Karpas-422 (cell line): ENCODE measurements at regions not wholly inside any gene's neighbourhood (a gene's known extent, or its start where the extent isn't known, plus 50 kb on each side); places are given as distances from the start of the nearest gene placed in this dataset.

ENCODE experiments used
- DNase-seq: peaks from one replicate; pipeline ENCODE4 v3.0.0-alpha.2; 2015
- H2AFZ ChIP-seq: fragments of 200-600 bp; sonication (generic); 2 replicates; pipeline ENCODE4 v1.6.1; 2014; ENCODE audit warnings: antibody characterized with exemption, low read length, mixed read lengths
- H3K27ac ChIP-seq: fragments of 200-600 bp; sonication (generic); 2 replicates; pipeline ENCODE4 v1.5.1; 2014; ENCODE audit warnings: mild to moderate bottlenecking, low read length, moderate library complexity
- H3K27me3 ChIP-seq: fragments of 200-600 bp; sonication (generic); 2 replicates; pipeline ENCODE4 v1.6.1; 2014; ENCODE audit warnings: low read length, mixed read lengths
- H3K36me3 ChIP-seq: fragments of 200-600 bp; sonication (generic); 2 replicates; pipeline ENCODE4 v1.6.1; 2014; ENCODE audit warnings: low read length, mixed read lengths; ENCODE audit not compliant: insufficient read depth
- H3K4me1 ChIP-seq: fragments of 200-600 bp; sonication (generic); 2 replicates; pipeline ENCODE4 v1.6.1; 2014; ENCODE audit warnings: mild to moderate bottlenecking, low read length, mixed read lengths
- H3K4me2 ChIP-seq: fragments of 200-600 bp; sonication (generic); 2 replicates; pipeline ENCODE4 v1.6.1; 2014; ENCODE audit warnings: low read length, low read depth, mild to moderate bottlenecking; ENCODE audit not compliant: poor library complexity, severe bottlenecking
- H3K4me3 ChIP-seq: fragments of 200-600 bp; sonication (generic); 2 replicates; pipeline ENCODE4 v1.5.1; 2014; ENCODE audit warnings: mild to moderate bottlenecking, antibody characterized with exemption, low read length, mixed read lengths
- H3K79me2 ChIP-seq: fragments of 200-600 bp; sonication (generic); 2 replicates; pipeline ENCODE4 v1.6.1; 2014; ENCODE audit warnings: mild to moderate bottlenecking, low read length, mixed read lengths
- H3K9ac ChIP-seq: fragments of 200-600 bp; sonication (generic); 2 replicates; pipeline ENCODE4 v1.6.0; 2014; ENCODE audit warnings: low read length
- H3K9me2 ChIP-seq: fragments of 200-600 bp; sonication (generic), shearing (Covaris generic); replicated peaks from 2 replicates; pipeline ENCODE4 v1.6.0; 2014; ENCODE audit warnings: mild to moderate bottlenecking, low read length, moderate library complexity; ENCODE audit not compliant: insufficient read depth
- H3K9me3 ChIP-seq: fragments of 300-700, 200-600 bp; sonication (generic); 2 replicates; pipeline ENCODE4 v1.6.1; 2014; ENCODE audit warnings: low read length, mixed read lengths
- H4K20me1 ChIP-seq: fragments of 200-600 bp; sonication (generic); 2 replicates; pipeline ENCODE4 v1.6.1; 2014; ENCODE audit warnings: mild to moderate bottlenecking, antibody characterized with exemption, low read length, low read depth; ENCODE audit not compliant: insufficient read depth

DNA sequence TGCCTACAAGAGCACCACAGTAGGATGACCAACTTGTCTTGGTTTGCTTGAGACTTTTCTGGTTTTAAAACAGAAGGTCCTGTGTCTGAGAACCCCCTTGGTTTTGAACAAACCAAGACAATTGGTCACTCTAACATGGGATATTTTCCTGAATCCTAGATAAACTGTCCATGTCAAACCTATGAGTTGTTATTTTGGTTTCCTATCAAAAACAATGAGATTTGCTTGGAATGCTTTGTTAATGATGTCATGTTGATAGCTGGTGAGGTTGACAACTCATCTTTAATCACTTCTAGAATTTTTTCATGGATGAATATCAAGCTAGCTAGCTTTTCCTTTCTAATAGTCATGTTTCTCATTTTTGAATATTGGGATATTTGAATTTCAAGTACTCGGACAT lies 518.3 kb upstream of the ARX start:
- Histone ChIP-seq H2AFZ (no peak overlapping the region), H3K27me3 (no peaks in the 10 kb centered on the region), H3K27ac (no peak overlapping the region), H3K79me2 (no peaks in the 10 kb centered on the region), H4K20me1 (no peaks in the 10 kb centered on the region), H3K9me3 (peaks cover 10% of the 10 kb centered on the region; the same call in 1 of the 2 replicates), H3K9ac (no peak overlapping the region), H3K4me1 (no peaks in the 10 kb centered on the region), H3K4me3 (no peak overlapping the region), H3K36me3 (no peaks in the 10 kb centered on the region), H3K4me2 (no peak overlapping the region), H3K9me2 (no peaks in the 10 kb centered on the region)
- DNase-seq = no peak

DNA sequence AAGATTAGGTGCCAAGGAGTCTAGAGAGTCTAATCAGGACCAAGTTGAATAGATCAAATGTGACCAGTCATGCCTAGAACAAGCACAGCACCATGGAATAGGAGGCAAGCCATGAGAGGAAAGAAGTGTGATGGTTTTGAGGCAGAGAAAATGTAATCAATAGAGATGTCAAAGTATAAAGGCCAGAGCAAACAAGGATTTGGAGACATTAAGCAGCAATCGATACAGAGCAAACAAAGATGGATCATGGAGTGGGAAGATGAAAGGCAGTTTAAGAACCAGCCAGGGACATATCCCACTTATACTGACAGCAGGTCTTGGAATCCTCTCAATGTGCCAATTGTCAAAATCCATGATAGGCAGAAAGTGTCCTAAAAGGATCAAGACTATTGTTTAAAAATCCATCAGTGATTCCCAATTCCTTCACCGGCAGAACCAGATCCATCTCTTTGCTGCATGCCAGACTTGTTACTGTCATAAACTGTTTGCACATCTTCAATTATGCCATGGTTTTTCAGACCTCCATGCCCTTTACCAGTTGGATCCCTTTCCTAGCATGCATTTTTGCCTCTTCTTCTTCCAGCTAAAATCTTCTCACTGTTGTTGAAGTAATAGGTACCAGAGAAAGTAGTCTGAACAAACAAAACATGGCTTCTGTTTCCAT lies 520.7 kb upstream of the ARX start:
- H3K36me3 ChIP-seq = no peaks in the 10 kb centered on the region
- no peaks in the 10 kb centered on the region for H3K9me2 ChIP-seq
- no peak overlapping the region for H3K27ac ChIP-seq
- H3K9ac ChIP-seq = no peak overlapping the region
- H3K4me1 ChIP-seq = no peaks in the 10 kb centered on the region
- no peak overlapping the region for H3K4me2 ChIP-seq
- H3K4me3 ChIP-seq = no peak overlapping the region
- no peaks in the 10 kb centered on the region for H3K27me3 ChIP-seq
- H4K20me1 ChIP-seq = no peaks in the 10 kb centered on the region
- no peaks in the 10 kb centered on the region for H3K79me2 ChIP-seq
- H3K9me3 ChIP-seq = peaks cover 15% of the 10 kb centered on the region; the same call in 1 of the 2 replicates
- no peak overlapping the region for H2AFZ ChIP-seq
- DNase-seq = no peak

DNA sequence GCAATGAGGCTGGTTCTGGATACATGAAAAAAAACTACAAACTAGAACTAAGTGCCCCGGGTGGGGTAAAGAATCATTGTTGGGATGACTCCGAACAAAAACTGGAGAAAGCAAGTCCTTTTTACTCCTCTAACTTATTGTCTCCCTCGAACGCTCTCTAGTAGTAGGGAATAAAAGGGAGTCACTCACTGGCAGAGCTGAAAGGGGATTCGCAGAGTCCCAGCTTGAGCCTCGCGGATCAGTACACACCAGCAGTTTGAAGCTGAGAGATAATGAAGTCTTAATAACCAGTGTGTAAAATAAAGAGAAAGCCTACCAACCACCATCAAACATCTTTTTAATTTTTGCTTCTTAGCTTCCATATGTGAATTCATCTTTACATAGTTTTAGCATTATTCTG lies 521.9 kb upstream of the ARX start:
- H3K9ac ChIP-seq = no peak overlapping the region
- no peaks in the 10 kb centered on the region for H3K9me2 ChIP-seq
- no peak for DNase-seq
- no peak overlapping the region for H3K27ac ChIP-seq
- H3K36me3 ChIP-seq = no peaks in the 10 kb centered on the region
- H3K9me3 ChIP-seq = peaks cover 15% of the 10 kb centered on the region; the same call in 1 of the 2 replicates
- H4K20me1 ChIP-seq = no peaks in the 10 kb centered on the region
- no peak overlapping the region for H3K4me3 ChIP-seq
- H3K79me2 ChIP-seq = no peaks in the 10 kb centered on the region
- H3K27me3 ChIP-seq = no peaks in the 10 kb centered on the region
- no peak overlapping the region for H2AFZ ChIP-seq
- no peaks in the 10 kb centered on the region for H3K4me1 ChIP-seq
- no peak overlapping the region for H3K4me2 ChIP-seq

DNA sequence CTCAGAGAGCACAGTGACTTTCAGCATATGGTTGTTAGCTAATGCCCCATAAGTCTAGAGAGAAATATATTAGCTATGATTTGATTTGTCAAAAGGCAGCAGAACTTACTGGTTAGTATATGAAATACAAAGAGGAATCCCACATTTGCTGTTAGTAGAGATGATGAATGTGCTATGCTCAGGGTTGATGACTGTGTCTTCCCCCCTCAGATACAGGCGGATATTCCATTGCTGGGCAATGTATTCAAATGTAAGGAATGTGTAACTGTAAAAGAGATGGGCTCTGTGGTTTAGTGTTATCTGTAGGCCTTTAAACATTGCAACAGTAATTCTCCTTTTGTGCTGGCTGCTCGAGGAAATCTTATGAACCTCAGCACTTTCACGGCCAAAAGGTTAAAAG lies 528.9 kb upstream of the ARX start:
- Histone ChIP-seq H3K9ac (no peak overlapping the region), H3K4me3 (no peak overlapping the region), H3K27me3 (no peaks in the 10 kb centered on the region), H4K20me1 (no peaks in the 10 kb centered on the region), H3K79me2 (no peaks in the 10 kb centered on the region), H3K4me2 (no peak overlapping the region), H3K4me1 (no peaks in the 10 kb centered on the region), H3K27ac (no peak overlapping the region), H3K36me3 (no peaks in the 10 kb centered on the region), H2AFZ (no peak overlapping the region), H3K9me2 (no peaks in the 10 kb centered on the region), H3K9me3 (peaks cover 3% of the 10 kb centered on the region; the same call in 1 of the 2 replicates)
- DNase-seq = no peak

DNA sequence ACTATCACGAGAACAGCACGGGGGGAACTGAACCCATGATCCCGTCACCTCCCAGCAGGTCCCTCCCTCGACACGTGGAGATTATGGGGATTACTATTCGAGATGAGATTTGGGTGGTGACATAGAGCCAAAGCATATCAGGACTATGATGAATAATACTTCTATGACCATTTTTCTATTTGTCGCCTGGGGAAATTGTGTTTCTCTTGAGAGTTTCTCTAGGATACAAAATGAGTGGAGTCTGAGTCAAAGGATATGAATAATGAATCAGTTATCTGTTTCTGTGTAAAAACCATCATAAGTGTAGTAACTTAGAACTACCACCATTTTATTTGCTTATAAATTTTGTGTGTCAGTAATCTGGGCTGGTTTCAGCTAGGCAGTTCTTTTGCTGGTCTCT lies 533.0 kb upstream of the ARX start:
- H3K9ac ChIP-seq = no peak overlapping the region
- H3K79me2 ChIP-seq = no peaks in the 10 kb centered on the region
- DNase-seq = no peak
- no peak overlapping the region for H3K4me3 ChIP-seq
- no peaks in the 10 kb centered on the region for H3K27me3 ChIP-seq
- no peaks in the 10 kb centered on the region for H3K36me3 ChIP-seq
- no peak overlapping the region for H2AFZ ChIP-seq
- no peak overlapping the region for H3K4me2 ChIP-seq
- no peaks in the 10 kb centered on the region for H4K20me1 ChIP-seq
- no peaks in the 10 kb centered on the region for H3K9me3 ChIP-seq
- no peak overlapping the region for H3K27ac ChIP-seq
- no peaks in the 10 kb centered on the region for H3K4me1 ChIP-seq
- H3K9me2 ChIP-seq = no peaks in the 10 kb centered on the region

DNA sequence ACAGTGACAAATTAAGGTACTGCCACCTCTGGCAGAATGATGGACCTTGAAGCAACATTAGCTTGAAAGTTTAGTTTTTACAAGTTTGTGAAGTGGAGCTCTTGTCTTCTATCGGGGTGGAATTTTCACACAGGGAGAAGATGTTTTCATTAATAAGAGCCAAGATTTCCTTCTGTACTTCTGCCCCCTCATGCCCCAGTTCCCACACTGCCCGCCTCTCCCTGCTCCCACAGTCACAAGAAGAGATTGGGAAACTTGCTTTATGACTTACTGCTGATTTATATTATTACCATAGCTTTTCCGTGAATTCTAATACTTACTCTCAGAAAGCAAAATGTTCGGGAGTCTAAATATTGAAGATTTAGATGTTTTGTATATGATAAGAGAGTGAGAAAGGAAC lies 539.8 kb upstream of the ARX start:
- H3K9me3 ChIP-seq = peaks cover 3% of the 10 kb centered on the region; the same call in 1 of the 2 replicates
- no peak overlapping the region for H2AFZ ChIP-seq
- no peaks in the 10 kb centered on the region for H3K79me2 ChIP-seq
- no peaks in the 10 kb centered on the region for H3K9me2 ChIP-seq
- no peak for DNase-seq
- H3K36me3 ChIP-seq = no peaks in the 10 kb centered on the region
- no peaks in the 10 kb centered on the region for H3K4me1 ChIP-seq
- no peaks in the 10 kb centered on the region for H3K27me3 ChIP-seq
- H3K4me3 ChIP-seq = no peak overlapping the region
- H3K9ac ChIP-seq = no peak overlapping the region
- no peaks in the 10 kb centered on the region for H4K20me1 ChIP-seq
- H3K4me2 ChIP-seq = no peak overlapping the region
- H3K27ac ChIP-seq = no peak overlapping the region

DNA sequence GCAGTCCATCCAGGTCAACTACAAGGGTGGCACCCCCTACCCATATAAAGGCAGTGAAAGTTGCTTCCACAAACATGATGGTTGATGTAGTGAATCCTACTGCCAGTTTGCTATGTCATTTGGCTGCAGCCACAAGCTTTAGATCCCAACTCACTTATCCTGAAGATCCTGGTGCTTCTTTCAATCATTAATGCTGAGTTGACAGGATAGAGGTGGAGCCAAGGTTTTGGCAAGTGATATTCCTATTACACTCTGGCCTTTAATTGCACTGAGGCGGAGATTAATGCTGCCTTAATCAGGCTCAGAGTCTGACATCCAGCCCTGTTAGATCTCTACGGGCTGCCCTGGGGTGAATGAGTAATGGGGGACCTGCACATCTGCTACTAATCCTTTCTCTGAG lies 542.4 kb upstream of the ARX start:
- Histone ChIP-seq H3K4me1 (no peaks in the 10 kb centered on the region), H3K36me3 (no peaks in the 10 kb centered on the region), H3K9ac (no peak overlapping the region), H3K9me2 (no peaks in the 10 kb centered on the region), H3K4me3 (no peak overlapping the region), H3K27me3 (no peaks in the 10 kb centered on the region), H4K20me1 (no peaks in the 10 kb centered on the region), H3K9me3 (peaks cover 3% of the 10 kb centered on the region; the same call in 1 of the 2 replicates), H3K79me2 (no peaks in the 10 kb centered on the region), H3K27ac (no peak overlapping the region), H2AFZ (no peak overlapping the region), H3K4me2 (no peak overlapping the region)
- DNase-seq = no peak

DNA sequence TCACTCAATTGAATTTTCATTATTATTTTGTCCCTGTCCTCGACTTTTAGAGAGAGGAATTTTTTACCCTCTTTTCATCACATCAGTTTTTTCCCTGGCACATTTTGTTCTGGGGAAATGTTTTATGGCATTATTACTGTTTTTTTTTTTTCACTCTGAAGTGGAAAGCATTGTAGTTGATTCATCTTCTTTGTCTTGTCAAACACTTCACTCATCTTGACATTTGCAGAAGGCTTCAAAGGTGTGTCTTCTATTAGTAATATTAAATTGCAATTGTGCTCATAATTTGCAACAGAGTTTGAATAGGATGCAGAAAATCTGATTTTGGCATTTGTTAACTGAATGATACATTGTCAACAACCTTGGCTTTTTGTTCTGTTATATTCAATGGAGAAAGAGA lies 545.4 kb upstream of the ARX start:
- Histone ChIP-seq H3K27ac (no peak overlapping the region), H3K9me2 (no peaks in the 10 kb centered on the region), H2AFZ (no peak overlapping the region), H3K9me3 (peaks cover 3% of the 10 kb centered on the region; the same call in 1 of the 2 replicates), H3K4me1 (no peaks in the 10 kb centered on the region), H3K36me3 (no peaks in the 10 kb centered on the region), H3K9ac (no peak overlapping the region), H3K4me2 (no peak overlapping the region), H3K79me2 (no peaks in the 10 kb centered on the region), H4K20me1 (no peaks in the 10 kb centered on the region), H3K4me3 (no peak overlapping the region), H3K27me3 (no peaks in the 10 kb centered on the region)
- no peak for DNase-seq
